Hypothalamus (tissue), 51 donors: ENCODE measurements at regions not wholly inside any gene's neighbourhood (a gene's known extent, or its start where the extent isn't known, plus 50 kb on each side); places are given as distances from the start of the nearest gene placed in this dataset.
"Not testable (repeated sequence)": the region's sequence is repeated elsewhere in the genome, so short reads cannot be mapped to it uniquely, and the experiment has no call there.

Experiments used
- DNase-seq, 51 donors: peaks; one replicate each; lab custom pipeline; 2025; lab: John Stamatoyannopoulos, UW

DNA sequence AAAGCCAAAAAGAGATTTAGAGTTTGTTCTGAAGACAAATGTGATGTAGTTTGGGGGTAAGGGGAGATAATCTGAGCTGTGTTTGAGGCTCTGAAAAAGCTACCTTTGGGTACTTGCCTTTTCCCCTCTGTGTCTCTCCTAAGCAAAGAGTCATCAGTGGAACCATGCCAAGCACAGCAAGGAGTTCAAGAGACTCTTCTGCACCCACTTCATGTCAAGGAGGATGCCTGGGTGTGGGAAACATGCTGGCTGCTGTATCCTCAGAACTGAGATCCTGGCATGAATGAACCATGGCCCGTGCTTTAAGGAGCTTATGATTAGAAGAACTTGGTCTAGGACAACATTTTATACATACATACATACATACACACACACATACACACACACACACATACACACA is 142.9 kb downstream of the NOC3L start:
- DNase-seq, result no peak

DNA sequence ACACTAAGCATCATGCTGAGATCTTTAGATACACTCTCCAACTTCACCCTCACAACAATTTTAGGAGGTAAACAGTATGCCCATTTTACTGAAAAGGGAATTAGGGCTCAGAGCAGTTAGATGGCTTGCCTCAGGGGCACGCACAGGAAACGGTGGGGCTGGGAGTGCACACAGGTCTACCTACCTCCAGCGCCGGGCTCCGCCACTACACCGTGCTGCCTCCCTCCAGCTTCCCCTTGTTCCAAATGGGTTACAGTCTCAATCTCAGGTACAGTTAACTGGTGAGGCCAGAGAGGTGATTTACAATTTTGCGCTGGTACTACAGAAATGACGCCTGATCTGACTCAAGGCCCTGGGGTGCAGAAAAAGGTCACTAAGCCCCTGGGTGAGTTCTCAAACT is 142.0 kb downstream of the NOC3L start:
- no peak for DNase-seq

DNA sequence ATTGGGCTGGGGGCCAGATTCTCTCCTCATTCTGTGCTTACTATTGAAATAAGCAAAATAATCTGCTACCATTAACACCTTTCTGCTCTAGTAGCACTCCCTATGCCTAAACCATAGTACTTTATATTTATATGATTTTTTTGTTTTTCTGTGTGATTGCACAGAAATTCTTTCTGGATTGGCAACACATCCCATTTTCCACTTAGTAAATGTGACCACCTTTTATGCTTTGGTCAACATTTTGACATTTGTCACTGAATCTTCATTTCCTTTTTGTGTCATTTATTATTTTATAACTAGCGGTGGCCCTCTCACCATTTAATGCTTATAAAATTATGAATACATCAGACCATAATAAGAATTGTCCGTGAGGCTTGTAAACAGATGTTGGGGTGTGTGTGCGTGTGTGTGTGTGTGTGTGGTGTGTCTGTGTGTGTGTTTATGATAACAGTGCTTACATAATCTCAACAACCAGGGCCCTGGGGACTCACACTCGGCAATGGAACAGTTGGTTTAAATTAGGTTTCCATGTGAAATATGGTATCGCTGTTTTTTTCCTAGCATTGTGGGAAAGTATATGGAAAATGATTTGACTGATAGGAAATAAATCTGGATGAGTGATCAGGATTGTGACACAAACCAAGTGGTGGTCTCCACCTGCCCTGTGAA is 138.9 kb downstream of the NOC3L start:
- DNase-seq, result no peak

DNA sequence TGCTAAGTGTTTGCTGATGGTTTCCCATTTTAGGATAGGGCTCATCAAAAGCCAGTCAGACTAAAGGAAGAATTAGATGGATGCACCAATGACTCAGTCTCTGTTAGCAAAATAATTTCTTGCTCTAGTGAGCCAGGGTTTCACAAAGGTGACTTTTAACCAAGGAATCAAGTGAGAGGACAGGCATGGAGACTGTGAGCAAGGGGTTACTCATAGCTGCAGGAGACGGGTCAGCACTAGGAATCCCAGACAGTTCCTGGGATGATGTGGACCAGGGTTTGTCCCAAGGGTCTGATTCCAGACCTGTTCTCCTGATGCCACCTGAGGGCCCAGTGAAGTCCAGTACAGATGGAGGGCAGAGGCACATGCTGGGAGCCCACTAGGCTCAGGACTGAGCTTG is 138.1 kb downstream of the NOC3L start:
- DNase-seq, result no peak

DNA sequence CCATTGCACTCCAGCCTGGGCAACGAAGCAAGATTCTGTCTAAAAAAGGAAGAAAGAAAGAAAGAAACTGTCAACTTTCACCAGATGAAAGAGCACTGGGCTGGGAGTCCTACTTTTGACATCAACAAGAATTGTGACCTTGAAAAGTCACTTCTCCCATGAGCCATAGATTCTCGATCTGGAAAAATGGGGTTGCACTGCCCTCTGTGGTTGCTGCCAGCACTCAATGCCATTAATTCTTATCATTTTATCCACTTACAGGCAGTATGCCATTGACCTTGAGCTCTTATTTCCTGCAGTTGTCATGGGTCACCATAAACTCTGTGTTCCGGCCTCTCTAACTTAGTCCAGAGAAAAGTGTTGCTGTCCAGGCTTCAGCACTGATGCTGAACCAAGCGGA is 137.2 kb downstream of the NOC3L start:
- no peak for DNase-seq

DNA sequence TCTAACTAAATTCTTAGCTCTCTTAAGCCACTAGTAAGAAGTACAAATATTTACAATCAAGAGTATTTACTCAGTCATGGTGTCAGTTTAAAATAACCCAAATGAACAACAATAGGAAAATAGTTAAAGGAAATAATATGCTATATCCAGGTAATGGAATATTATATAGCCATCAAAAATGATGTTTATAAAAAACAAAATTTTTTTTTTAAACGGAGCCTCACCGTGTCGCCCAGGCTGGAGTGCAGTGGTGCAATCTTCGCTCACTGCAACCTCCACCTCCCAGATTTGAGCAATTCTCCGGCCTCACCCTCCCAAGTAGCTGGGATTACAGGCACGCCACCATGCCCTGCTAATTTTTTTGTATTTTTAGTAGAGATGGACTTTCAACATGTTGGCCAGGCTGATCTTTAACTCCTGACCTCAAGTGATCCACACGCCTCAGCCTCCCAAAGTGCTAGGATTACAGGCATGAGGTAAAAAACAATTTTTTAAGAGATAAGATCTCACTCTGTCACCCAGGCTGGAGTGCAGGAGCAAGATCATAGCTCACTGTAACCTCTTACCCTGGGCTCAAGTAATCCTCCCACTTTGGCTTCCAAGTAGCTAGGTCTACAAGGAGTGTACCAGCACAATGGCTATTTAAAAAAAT is 132.5 kb downstream of the NOC3L start:
- no peak for DNase-seq

DNA sequence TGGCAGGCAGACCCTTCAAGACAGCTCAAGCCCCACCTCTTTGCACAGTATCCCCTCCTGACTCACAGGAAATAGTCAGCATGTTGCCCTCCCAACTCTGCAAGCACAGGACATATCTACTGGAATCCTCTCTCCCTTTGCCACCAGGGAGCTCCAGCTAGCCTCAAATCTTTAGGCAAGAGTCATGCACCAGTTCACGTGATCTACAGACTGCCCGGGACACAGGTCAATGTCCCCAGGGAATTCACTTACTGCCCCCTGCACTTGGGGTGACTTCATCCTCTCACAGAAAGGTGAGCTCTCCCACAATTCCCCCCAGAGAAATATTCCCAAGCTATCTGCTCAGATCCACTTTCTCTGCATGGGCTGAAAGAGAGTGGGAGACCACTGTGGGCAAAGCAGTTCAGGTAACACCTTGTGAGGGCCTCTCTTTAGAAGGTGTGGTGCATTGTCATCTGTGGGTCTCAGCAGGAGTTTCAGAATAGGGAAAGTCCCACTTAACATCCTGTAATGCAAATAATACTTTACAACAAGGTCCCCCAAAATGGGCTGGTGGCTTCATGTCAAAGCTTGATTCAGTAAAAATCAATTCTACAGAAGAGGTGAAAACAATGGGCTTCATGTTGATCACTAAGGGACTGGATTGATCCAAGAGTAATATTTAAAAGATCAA is 129.9 kb downstream of the NOC3L start:
- DNase-seq, result no peak

DNA sequence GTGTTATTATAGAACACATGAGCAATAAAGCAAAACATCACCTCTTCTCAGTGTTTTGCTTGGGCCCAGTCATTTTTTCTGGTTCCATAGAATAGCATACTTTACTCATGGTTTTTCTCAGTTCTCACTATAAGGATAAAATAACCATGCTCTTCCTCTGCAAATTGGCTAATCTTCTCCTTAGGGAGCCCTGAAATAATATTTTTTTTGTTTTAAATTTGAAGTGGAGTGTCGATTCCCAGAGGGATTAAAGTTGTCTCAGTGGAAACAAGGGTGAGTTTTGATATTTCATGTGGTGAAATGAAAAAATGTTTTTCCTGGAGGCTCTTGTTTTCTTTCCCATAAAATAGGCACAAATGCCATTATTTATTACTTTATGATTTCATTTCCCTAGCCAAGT is 127.3 kb downstream of the NOC3L start:
- DNase-seq, result no peak

DNA sequence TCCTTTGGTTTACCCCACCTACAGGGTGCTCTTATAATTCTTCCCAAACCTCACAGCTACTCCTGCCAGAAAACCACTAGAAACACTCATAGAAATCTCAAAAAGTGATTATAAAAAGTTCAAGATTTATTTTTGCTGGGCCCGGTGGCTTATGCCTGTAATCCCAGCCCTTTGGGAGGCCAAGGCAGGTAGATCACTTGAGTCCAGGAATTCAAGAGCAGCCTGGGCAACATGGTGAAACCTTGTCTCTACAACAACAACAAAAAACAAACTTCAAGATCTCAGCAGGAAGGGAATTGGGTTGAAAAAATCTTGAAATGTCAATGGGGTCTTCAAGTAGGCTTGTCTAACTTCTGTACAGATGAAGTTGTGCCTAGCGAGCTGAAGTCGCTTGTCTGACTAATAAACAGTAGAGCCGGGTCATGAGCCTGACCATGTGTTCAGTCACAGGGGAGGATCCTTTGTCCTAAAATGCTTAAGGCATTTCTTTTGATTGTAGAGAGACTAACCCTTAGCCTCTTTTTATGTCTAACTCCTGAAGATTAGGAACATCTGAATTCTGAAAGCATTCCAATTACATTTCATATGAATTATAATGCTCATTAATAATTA is 124.6 kb downstream of the NOC3L start:
- no peak for DNase-seq

DNA sequence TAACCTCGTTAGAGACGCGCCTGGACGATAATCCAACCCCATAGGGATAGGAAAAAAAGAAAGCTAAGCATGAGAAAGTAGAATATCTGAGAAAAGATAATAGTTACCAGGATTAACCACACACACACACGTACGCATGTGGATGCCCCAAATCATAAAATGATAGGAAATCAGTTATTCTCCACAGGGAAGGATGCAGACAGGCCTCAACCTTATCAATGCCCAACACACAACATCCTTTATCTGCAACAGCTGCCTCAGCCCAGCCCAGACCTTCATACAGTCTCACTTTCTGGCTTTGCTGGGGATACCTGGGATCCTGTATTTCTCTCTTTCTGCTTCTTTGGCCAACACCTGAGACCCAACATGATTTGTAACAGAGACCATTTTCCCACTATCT is 123.0 kb downstream of the NOC3L start:
- DNase-seq, result no peak

DNA sequence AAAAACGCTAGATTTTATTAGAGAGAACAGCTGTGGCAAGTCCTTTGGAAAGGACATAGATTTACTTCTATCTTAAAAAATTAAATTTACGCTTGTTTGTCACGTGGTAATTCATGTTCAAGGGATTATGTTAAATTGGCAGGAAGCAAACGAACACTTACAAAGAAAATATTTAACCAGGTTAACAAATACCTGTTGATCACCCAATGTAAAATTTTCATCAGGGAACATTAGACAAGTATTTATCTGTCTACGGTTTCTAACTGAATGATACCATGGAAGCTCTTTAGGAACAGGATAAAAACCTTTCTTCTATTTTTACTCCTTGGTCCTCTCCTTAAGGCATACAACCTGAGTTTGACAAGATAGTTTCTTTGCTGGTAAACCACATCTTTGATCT is 122.2 kb downstream of the NOC3L start:
- DNase-seq, result no peak

DNA sequence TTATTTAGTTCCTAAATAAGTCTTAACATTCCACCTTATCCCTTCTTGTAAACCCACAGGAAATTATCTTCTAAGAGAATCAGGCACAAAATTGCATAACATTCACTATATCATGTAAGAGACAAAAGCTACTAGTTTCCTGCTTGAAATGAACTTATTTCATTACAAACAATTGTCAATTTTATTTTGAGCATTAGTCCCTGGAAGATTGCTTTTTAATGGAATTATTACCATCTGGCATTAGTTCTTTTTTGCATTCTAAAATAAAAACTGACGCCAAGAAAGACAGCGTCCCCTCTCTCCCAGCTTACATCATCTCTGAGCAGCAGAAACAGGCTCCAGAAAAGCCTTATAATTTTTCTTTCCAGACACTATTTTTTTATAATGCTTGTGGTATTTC is 121.8 kb downstream of the NOC3L start:
- no peak for DNase-seq

DNA sequence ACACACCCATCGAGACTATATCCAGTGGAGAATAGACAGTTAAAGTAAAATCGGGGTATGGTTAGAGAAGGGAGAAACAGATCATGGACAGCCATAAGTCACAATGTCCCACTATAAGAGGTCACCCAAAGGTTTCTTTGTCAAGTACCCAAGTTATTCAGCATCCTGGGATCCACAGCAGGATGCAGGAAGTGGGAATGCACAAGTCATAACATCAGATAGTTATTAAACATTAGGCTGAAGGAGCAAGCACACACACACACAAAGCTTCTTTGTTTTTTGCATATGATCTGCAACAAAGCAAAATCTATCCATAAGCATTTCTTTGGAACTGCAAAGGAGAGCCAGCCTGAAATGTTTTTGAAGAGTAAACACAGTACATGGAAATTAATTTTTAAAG is 111.6 kb downstream of the NOC3L start:
- no peak for DNase-seq

DNA sequence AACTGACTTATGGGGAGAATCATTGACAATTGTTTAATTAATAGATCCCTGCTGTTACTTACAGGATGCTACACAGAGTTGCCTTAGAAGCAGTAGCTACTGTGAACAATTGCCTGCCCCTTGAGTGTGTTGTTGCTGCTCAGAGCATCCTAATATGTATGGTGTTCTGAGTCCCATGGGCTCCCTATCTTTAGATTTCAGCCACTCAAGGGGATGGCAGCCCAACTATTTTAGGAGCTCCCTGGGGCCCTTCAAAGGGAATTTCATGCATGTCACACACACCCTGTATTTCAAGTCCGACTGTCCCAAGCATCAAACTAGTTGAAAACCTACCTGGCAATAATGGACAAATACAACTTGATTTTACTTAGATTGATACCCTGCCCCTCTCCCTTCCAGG is 111.2 kb downstream of the NOC3L start:
- DNase-seq, result no peak

DNA sequence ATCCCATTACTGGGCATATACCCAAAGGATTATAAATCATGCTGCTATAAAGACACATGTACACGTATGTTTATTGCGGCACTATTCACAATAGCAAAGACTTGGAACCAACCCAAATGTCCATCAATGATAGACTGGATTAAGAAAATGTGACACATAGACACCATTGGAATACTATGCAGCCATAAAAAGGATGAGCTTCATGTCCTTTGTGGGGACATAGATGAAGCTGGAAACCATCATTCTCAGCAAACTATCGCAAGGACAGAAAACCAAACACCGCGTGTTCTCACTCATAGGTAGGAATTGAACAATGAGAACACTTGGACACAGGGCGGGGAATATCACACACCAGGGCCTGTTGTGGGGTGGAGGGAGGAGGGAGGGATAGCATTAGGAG is 105.3 kb downstream of the NOC3L start:
- not testable (repeated sequence) for DNase-seq

DNA sequence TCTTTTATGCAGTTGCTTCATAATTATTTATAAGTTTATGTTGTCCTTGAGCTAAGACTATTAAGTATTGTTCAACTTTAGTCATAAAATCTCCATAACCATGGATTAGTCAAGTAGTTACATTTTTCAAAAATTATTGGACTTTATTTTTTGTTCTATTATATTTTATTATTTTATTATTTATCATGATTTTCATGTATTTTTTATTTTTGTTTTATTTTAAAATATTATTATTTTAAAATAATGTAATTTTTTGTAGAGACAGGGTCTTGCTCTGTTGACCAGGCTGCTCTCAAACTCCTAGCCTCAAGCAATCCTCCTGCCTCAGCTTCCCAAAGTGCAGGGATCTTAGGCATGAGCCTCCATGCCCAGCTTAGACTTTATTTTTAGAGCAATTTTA is 102.3 kb downstream of the NOC3L start:
- DNase-seq, result no peak

DNA sequence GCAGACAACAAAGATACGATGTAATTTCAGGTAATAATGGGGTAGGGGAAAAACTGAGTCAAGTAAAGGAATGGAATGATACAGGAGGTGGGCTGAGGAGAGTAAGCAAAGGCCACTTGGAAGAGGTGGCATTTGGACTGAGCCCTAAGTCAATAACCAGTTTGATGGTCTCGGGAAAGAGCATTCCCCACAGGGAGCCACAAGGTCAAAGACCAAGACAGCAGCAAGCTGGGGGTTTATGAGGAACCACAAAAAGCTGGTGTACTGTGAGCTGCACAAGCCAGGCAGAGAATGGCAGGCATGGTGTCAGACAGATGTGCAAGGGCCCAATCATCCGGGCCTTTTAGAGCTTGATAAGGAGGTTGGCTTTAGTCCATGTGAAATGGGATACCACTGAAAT is 98.7 kb downstream of the NOC3L start:
- no peak for DNase-seq

DNA sequence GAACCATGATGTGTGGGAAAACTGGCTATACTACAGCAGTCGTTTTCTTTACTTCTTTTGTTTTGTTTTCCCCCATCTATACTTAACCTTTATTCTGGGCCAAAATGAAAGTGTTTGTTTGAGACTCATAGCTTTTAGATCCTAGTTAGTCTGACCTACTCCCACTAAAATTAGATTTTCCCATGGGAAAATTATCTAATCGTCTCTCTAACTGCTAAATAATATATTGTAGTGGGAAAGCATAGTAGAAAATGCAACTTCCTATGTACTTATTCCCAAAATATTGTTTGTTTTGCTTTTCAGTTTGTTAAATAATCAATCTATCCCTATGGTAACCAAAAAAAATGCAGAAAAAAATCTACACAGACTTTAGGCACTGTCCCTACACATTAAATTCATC is 96.6 kb downstream of the NOC3L start:
- DNase-seq, result no peak

DNA sequence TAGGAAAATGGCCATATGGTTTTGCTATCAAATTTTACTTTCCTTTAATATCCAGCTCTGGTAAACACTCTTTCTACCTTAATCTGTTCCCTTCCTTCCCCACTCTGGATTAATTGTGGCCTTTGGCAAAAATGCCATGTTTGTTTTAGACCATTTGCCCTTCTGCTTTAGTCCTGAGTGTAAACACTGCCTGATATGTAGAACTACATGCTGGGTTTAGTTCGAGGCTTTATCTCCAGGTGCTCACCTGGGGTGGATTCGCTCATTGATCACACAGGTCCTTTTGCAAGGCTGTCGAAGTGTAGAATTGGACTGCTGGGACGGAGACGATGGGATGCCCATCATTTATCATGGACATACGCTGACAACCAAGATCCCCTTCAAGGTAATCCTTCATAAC is 94.1 kb downstream of the NOC3L start:
- no peak for DNase-seq

DNA sequence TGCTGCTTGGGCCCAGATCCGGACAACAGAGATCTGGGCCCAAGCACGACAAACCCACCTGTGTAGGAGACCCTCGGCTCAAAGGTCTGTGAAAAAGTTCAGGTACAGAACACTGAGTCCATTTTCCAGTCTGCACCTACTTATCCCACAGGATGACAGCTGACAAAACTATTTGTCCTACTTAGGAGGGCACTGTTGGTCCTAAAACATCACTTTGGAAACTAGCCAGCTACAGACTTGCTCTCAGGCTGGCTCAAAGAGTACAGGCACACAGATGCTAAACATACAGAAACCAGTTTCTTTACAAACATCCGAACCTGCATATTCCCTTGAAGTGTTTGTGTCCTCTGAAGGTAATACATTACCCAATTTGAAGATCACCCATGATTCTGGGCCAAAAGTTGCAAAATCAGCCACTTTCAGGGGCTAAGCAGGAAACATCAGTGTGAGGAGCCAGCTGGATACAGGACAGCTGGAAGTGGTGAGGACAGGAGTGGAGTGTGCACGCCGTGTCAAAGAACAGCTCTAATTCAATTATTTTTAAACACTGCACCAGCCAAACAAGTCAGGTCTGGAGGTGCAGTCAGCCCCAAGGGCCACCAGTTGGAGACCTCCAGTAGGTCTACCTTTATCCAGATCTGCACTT is 88.5 kb downstream of the NOC3L start:
- DNase-seq, result no peak

DNA sequence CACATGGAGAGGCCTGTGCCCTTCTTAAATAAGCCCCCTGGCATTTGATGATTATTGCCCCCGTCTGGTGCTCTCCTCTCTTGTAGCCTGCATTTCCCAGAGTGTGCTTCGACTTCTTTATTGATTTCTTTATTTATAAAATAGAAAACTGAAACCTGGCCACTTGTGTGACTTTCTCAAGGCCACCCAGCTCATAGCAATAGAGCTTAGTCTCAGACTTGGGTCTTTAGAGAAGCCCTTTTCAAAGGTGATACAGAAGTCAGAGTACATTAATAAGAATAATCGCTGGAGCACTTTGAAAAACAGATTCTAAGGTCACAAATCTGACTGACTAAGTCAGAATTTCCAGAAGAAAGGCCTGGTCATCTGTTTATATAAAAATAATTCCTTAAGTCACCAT is 86.6 kb downstream of the NOC3L start:
- DNase-seq, result no peak
